ENCODE measurements at regions not wholly inside any gene's neighbourhood (a gene's known extent, or its start where the extent isn't known, plus 50 kb on each side); places are given as distances from the start of the nearest gene placed in this dataset.

DNA sequence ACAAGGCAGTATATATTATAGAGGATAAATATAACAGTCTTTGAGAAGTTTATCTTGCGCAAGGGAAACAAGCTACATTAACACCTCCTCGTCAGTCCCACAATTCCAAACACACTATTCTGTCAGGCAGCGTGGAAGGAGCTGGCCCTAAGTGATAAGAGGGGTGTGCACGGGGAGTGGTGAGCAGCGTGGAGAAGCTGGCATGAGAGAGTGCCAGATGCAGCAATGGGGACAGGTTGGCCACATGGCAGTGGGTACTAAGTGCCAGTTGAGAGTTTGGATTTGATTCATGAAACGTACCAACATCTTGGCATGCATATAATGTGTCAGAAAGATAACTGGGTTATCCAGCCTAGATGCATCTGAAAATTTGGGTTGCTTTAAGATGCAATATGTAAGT lies 460.2 kb downstream of the ICE1 start:
- no peaks in the 10 kb centered on the region for H4K20me1 ChIP-seq (ENCODE audit: insufficient read depth, low read length)
- no peak for TF ChIP-seq EZH2phosphoT487 (IDR thresholded peaks at IDR 0.05; ENCODE audit: low read length)
- TF ChIP-seq EZH2 (optimal IDR thresholded peaks at IDR 0.05; ENCODE audit: low read depth, low read length), result no peak
- TF ChIP-seq, protein P1, sequence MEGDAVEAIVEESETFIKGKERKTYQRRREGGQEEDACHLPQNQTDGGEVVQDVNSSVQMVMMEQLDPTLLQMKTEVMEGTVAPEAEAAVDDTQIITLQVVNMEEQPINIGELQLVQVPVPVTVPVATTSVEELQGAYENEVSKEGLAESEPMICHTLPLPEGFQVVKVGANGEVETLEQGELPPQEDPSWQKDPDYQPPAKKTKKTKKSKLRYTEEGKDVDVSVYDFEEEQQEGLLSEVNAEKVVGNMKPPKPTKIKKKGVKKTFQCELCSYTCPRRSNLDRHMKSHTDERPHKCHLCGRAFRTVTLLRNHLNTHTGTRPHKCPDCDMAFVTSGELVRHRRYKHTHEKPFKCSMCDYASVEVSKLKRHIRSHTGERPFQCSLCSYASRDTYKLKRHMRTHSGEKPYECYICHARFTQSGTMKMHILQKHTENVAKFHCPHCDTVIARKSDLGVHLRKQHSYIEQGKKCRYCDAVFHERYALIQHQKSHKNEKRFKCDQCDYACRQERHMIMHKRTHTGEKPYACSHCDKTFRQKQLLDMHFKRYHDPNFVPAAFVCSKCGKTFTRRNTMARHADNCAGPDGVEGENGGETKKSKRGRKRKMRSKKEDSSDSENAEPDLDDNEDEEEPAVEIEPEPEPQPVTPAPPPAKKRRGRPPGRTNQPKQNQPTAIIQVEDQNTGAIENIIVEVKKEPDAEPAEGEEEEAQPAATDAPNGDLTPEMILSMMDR (IDR thresholded peaks at IDR 0.05; ENCODE audit: low read length), result no peak
- no peaks in the 10 kb centered on the region for H3K4me1 ChIP-seq (ENCODE audit: low read length)
- no peak overlapping the region for H2AFZ ChIP-seq (ENCODE audit: low read length)
- H3F3A ChIP-seq (ENCODE audit: insufficient read depth, low read length), result no peaks in the 10 kb centered on the region
- H3K4me3 ChIP-seq (ENCODE audit: low read length), result no peak overlapping the region
- no peak overlapping the region for H3K4me2 ChIP-seq (ENCODE audit: low read depth, low read length)
- no peak overlapping the region for H3K27ac ChIP-seq (ENCODE audit: low read length)
- no peaks in the 10 kb centered on the region for H3K9me2 ChIP-seq (replicated peaks; ENCODE audit: insufficient read depth, low read length)
- H3K9ac ChIP-seq (ENCODE audit: low read length), result no peak overlapping the region
- H3K9me3 ChIP-seq (replicated peaks; ENCODE audit: insufficient read depth, low read length), result no peaks in the 10 kb centered on the region
- no peaks in the 10 kb centered on the region for H3K27me3 ChIP-seq (replicated peaks; ENCODE audit: insufficient read depth, low read length)
- H3K36me3 ChIP-seq (replicated peaks; ENCODE audit: insufficient read depth, low read length), result no peaks in the 10 kb centered on the region
- no peaks in the 10 kb centered on the region for H3K79me2 ChIP-seq (ENCODE audit: low read length)
- no peak for DNase-seq

DNA sequence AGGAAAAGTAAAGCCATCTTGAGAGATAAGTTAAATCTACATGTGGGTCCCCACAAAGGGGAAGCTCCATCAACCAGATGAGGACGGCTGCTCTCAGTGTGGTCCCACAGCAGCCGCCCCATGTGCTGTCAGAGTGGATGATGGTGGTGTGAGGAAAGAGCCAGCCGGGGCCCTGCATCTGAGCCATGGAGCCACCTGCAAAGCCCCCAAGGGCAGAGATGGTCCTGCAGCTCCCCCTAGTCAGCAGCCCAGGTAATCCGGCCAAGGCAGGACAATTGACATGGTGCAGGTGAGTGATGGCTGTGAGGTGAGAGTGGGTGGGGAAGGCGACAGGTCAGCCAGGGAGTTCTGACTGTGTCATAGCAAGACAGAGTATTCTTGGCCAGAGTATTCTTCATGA lies 458.8 kb downstream of the ICE1 start:
- no peaks in the 10 kb centered on the region for H3K36me3 ChIP-seq (replicated peaks; ENCODE audit: insufficient read depth, low read length)
- no peaks in the 10 kb centered on the region for H3K4me1 ChIP-seq (ENCODE audit: low read length)
- H3K9me3 ChIP-seq (replicated peaks; ENCODE audit: insufficient read depth, low read length), result no peaks in the 10 kb centered on the region
- H3K27me3 ChIP-seq (replicated peaks; ENCODE audit: insufficient read depth, low read length), result no peaks in the 10 kb centered on the region
- H4K20me1 ChIP-seq (ENCODE audit: insufficient read depth, low read length), result no peaks in the 10 kb centered on the region
- H3K4me3 ChIP-seq (ENCODE audit: low read length), result no peak overlapping the region
- H3K4me2 ChIP-seq (ENCODE audit: low read depth, low read length), result no peak overlapping the region
- no peak overlapping the region for H3K9ac ChIP-seq (ENCODE audit: low read length)
- H2AFZ ChIP-seq (ENCODE audit: low read length), result no peak overlapping the region
- H3K9me2 ChIP-seq (replicated peaks; ENCODE audit: insufficient read depth, low read length), result no peaks in the 10 kb centered on the region
- DNase-seq, result no peak
- TF ChIP-seq, protein P1 (IDR thresholded peaks at IDR 0.05; ENCODE audit: low read length), result peak; percentile 19
- TF ChIP-seq EZH2 (optimal IDR thresholded peaks at IDR 0.05; ENCODE audit: low read depth, low read length), result no peak
- H3K27ac ChIP-seq (ENCODE audit: low read length), result no peak overlapping the region
- H3K79me2 ChIP-seq (ENCODE audit: low read length), result no peaks in the 10 kb centered on the region
- no peaks in the 10 kb centered on the region for H3F3A ChIP-seq (ENCODE audit: insufficient read depth, low read length)

DNA sequence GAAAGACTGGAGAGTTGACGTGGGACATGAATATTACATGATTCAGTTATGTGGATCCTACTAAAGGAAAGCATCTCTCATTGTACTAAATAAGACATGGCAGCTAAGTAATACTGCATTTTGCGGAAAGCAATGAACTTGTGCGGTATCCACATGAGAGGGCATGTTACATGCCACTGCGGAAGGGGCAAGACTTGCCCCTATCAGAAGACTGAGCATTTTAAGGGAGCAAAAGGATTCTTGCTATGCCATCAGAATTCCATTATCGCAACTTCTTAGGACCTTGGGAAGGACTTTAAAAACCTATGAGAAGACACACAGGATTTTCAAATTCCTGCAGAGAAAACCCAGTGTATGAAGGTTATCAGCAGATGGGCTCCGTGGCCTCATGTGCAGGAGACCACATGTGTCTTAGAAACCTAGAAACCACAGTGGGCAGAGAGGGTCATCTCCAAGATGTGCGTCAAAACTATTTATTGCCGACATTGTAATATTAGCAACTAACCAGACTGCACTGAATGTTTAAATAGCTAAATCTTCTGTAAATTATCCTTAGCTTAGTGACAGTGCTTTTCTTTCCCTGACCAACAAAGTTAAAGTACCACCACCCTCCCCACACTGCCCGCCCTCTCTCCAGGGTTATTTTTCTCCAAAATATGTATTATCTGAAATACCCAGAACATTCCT lies 457.7 kb downstream of the ICE1 start:
- no peak overlapping the region for H2AFZ ChIP-seq (ENCODE audit: low read length)
- H4K20me1 ChIP-seq (ENCODE audit: insufficient read depth, low read length), result no peaks in the 10 kb centered on the region
- H3K27me3 ChIP-seq (replicated peaks; ENCODE audit: insufficient read depth, low read length), result no peaks in the 10 kb centered on the region
- no peaks in the 10 kb centered on the region for H3K79me2 ChIP-seq (ENCODE audit: low read length)
- DNase-seq, result no peak
- H3K4me2 ChIP-seq (ENCODE audit: low read depth, low read length), result no peak overlapping the region
- H3K9me3 ChIP-seq (replicated peaks; ENCODE audit: insufficient read depth, low read length), result no peaks in the 10 kb centered on the region
- no peaks in the 10 kb centered on the region for H3K36me3 ChIP-seq (replicated peaks; ENCODE audit: insufficient read depth, low read length)
- H3F3A ChIP-seq (ENCODE audit: insufficient read depth, low read length), result no peaks in the 10 kb centered on the region
- no peaks in the 10 kb centered on the region for H3K9me2 ChIP-seq (replicated peaks; ENCODE audit: insufficient read depth, low read length)
- TF ChIP-seq, protein P1 (IDR thresholded peaks at IDR 0.05; ENCODE audit: low read length), result no peak
- TF ChIP-seq EZH2phosphoT487 (IDR thresholded peaks at IDR 0.05; ENCODE audit: low read length) (no peak), EZH2 (optimal IDR thresholded peaks at IDR 0.05; ENCODE audit: low read depth, low read length) (no peak)
- no peak overlapping the region for H3K9ac ChIP-seq (ENCODE audit: low read length)
- no peaks in the 10 kb centered on the region for H3K4me1 ChIP-seq (ENCODE audit: low read length)
- no peak overlapping the region for H3K4me3 ChIP-seq (ENCODE audit: low read length)
- no peak overlapping the region for H3K27ac ChIP-seq (ENCODE audit: low read length)

Measured in MM.1S (cell line).